ENCODE measurements at regions not wholly inside any gene's neighbourhood (a gene's known extent, or its start where the extent isn't known, plus 50 kb on each side); places are given as distances from the start of the nearest gene placed in this dataset.

- H3K9ac ChIP-seq (ENCODE audit: insufficient read depth, low read depth, low read length) = no peak overlapping the region
- FAIRE-seq (no peak), ATAC-seq (no peak), DNase-seq (ENCODE audit: low spot score) (no peak)
- CTCF ChIA-PET (ENCODE audit: low intra/inter-chr PET ratio, low total read pairs) = no interaction called here
- no peak overlapping the region for H2AFZ ChIP-seq (ENCODE audit: low read length)
- WGBS (ENCODE audit: low lambda C conversion rate) = 6% methylated on average over 3 of the region's 3 CpGs
- H3K36me3 ChIP-seq (replicated peaks in 1 of 2; ENCODE audit: control insufficient read depth in 1 of 2, insufficient read depth in 2 of 2, low read length in 2 of 2) = no peaks in the 10 kb centered on the region
- intact Hi-C loops (cut with micrococcal nuclease; ENCODE audit: unreplicated experiment) = no loop called here
- H3K27ac ChIP-seq (ENCODE audit: extremely low read length, insufficient read depth, low read length) = no peak overlapping the region
- no peaks in the 10 kb centered on the region for H3K9me3 ChIP-seq (ENCODE audit: low read length)
- no TSS peak for BruUV-seq (replicated peaks)
- no peaks in the 10 kb centered on the region for H3K4me1 ChIP-seq (ENCODE audit: insufficient read depth, low read length)
- H3K79me2 ChIP-seq (ENCODE audit: insufficient read depth, low read length) = no peaks in the 10 kb centered on the region
- H3K4me2 ChIP-seq (ENCODE audit: low read depth, low read length) = no peak overlapping the region
- in situ Hi-C loops (cut with HindIII; ENCODE audit: extremely low pct_ligation_motif_present, low pct_unique_long_range_greater_than_20kb) = no loop called here
- H3K4me3 ChIP-seq (replicated peaks in 1 of 3; ENCODE audit: insufficient read depth in 1 of 3, low read depth in 2 of 3, low read length in 3 of 3) = no peak overlapping the region
- no peaks in the 10 kb centered on the region for H4K20me1 ChIP-seq (ENCODE audit: insufficient read depth, low read length)
- POLR2A ChIA-PET = no interaction called here
- no peaks in the 10 kb centered on the region for H3K27me3 ChIP-seq (ENCODE audit: control insufficient read depth in 1 of 2, insufficient read depth in 2 of 2, low read length in 2 of 2)
- no peak for TF ChIP-seq ARID2 (CRISPR knock-in tag; IDR thresholded peaks at IDR 0.05; ENCODE audit: borderline replicate concordance)
- TF ChIP-seq MYNN (CRISPR knock-in tag; IDR thresholded peaks at IDR 0.05; ENCODE audit: low read depth) = no peak
- TF ChIP-seq NFKBIZ (CRISPR knock-in tag; IDR thresholded peaks at IDR 0.05) = no peak
- no peak for TF ChIP-seq MED8 (CRISPR knock-in tag; IDR thresholded peaks at IDR 0.05; ENCODE audit: insufficient replicate concordance)
- TF ChIP-seq RNF219 (CRISPR knock-in tag; IDR thresholded peaks at IDR 0.05) = no peak
- no peak for TF ChIP-seq DZIP1 (CRISPR knock-in tag; IDR thresholded peaks at IDR 0.05)
- TF ChIP-seq ZNF10 (CRISPR knock-in tag; IDR thresholded peaks at IDR 0.05; ENCODE audit: borderline replicate concordance, low read depth) = no peak
- TF ChIP-seq TEAD3 (CRISPR knock-in tag; optimal IDR thresholded peaks at IDR 0.05; ENCODE audit: borderline replicate concordance) = no peak
- no peak for TF ChIP-seq STAG1 (CRISPR knock-in tag; IDR thresholded peaks at IDR 0.05)
- TF ChIP-seq ZNF512 (CRISPR knock-in tag; IDR thresholded peaks at IDR 0.05) = no peak
- no peak for TF ChIP-seq ZNF124 (CRISPR knock-in tag; IDR thresholded peaks at IDR 0.05)
- no peak for TF ChIP-seq STAT5B (CRISPR knock-in tag; IDR thresholded peaks at IDR 0.05)
- no peak for TF ChIP-seq ZBED4 (CRISPR knock-in tag; IDR thresholded peaks at IDR 0.05; ENCODE audit: borderline replicate concordance)
Observed at GRCh38 chr2:76678383-76679024, 843.7 kb downstream of the LRRTM4 start.
